B cell (primary cell): ENCODE measurements at regions not wholly inside any gene's neighbourhood (a gene's known extent, or its start where the extent isn't known, plus 50 kb on each side); places are given as distances from the start of the nearest gene placed in this dataset.

Source experiments
- ATAC-seq: fragments of 200-7000 bp; cut with Tn5 transposase; one replicate; pipeline ENCODE4 v1.10.0; 2021; ENCODE audit warnings: low read depth, mild to moderate bottlenecking, moderate number of reproducible peaks, moderate library complexity
- CTCF ChIA-PET: fragments of 350-600 bp; sonication (Branson Sonifier 250); formaldehyde crosslinking; loops from one replicate; lab custom pipeline; 2021; ENCODE audit warnings: antibody characterized with exemption, inconsistent platforms; lab: Charles Lee
- POLR2A ChIA-PET: fragments of 350-600 bp; sonication (Branson Sonifier 250); formaldehyde crosslinking; loops from one replicate; lab custom pipeline; 2021; ENCODE audit warnings: antibody characterized with exemption; lab: Charles Lee
- DNase-seq: peaks from one replicate; pipeline ENCODE4 v3.0.0; 2013
- H2AFZ ChIP-seq: 2 replicates; pipeline ENCODE4 v1.6.1; 2012; ENCODE audit warnings: mild to moderate bottlenecking, low read depth, low read length; ENCODE audit not compliant: insufficient read depth, poor library complexity, severe bottlenecking
- H3K27ac ChIP-seq, 2 donors: 1 replicate in 1 of 2; 2 replicates in 1 of 2; pipeline ENCODE4 v1.5.1; 2012 to 2013; ENCODE audit warnings: low read length in 2 of 2, mild to moderate bottlenecking in 2 of 2, moderate library complexity in 1 of 2
- H3K27me3 ChIP-seq, 4 experiments: fragments of 200-600 bp in 1 of 4; sonication (generic) in 1 of 4; replicated peaks in 1 of 4; 1 replicate in 2 of 4; 2 replicates in 2 of 4; pipeline versions ENCODE4 v1.6.1 to v1.7.0; 2013 to 2016; ENCODE audit warnings: low read length in 3 of 4, mild to moderate bottlenecking in 2 of 4, mixed read lengths in 1 of 4, moderate library complexity in 1 of 4; ENCODE audit not compliant: insufficient read depth in 4 of 4, control insufficient read depth in 3 of 4; ENCODE audit errors: control extremely low read depth in 1 of 4
- H3K36me3 ChIP-seq, 2 experiments: replicated peaks in 1 of 2; 1 replicate in 1 of 2; 2 replicates in 1 of 2; pipeline versions ENCODE4 v1.6.1 to v1.7.1; 2013; ENCODE audit warnings: low read length in 1 of 2; ENCODE audit not compliant: insufficient read depth in 2 of 2, control insufficient read depth in 1 of 2; ENCODE audit errors: control extremely low read depth in 1 of 2, extremely low read depth in 1 of 2
- H3K4me1 ChIP-seq, 2 donors: fragments of 200-600 bp in 1 of 2; sonication (generic) in 1 of 2; 1 replicate in 1 of 2; 2 replicates in 1 of 2; pipeline versions ENCODE4 v1.5.1 to v1.6.1; 2013 to 2017; ENCODE audit warnings: low read length in 2 of 2; ENCODE audit not compliant: control insufficient read depth in 2 of 2, insufficient read depth in 2 of 2
- H3K4me2 ChIP-seq: replicated peaks from 2 replicates; pipeline ENCODE3; 2012; ENCODE audit warnings: mild to moderate bottlenecking, low read depth, low read length; ENCODE audit not compliant: poor library complexity, severe bottlenecking
- H3K4me3 ChIP-seq, 5 experiments: fragments of 200-600 bp in 1 of 5; sonication (generic) in 1 of 5; 1 replicate in 3 of 5; 2 replicates in 2 of 5; pipeline versions ENCODE4 v1.5.1 to v1.7.0; 2011 to 2016; ENCODE audit warnings: low read length in 4 of 5, mild to moderate bottlenecking in 4 of 5, low read depth in 2 of 5, control low read depth in 1 of 5, moderate library complexity in 1 of 5; ENCODE audit not compliant: insufficient read depth in 1 of 5; ENCODE audit errors: control extremely low read depth in 1 of 5, extremely low read depth in 1 of 5
- H3K79me2 ChIP-seq: fragments of 200-600 bp; sonication (generic); one replicate; pipeline ENCODE4 v1.6.0; 2016; ENCODE audit warnings: low read length; ENCODE audit not compliant: control insufficient read depth, insufficient read depth
- H3K9ac ChIP-seq: fragments of 200-600 bp; sonication (generic); 2 replicates; pipeline ENCODE4 v1.6.1; 2017; ENCODE audit warnings: mild to moderate bottlenecking, low read length, moderate library complexity
- H3K9me3 ChIP-seq, 3 donors: one replicate each; pipeline versions ENCODE4 v1.6.1 to v1.7.1; 2013; ENCODE audit warnings: low read length in 2 of 3; ENCODE audit not compliant: control insufficient read depth in 2 of 3, insufficient read depth in 1 of 3; ENCODE audit errors: control extremely low read depth in 1 of 3
- H4K20me1 ChIP-seq: 2 replicates; pipeline ENCODE4 v1.6.0; 2012; ENCODE audit warnings: mild to moderate bottlenecking, low read length; ENCODE audit not compliant: insufficient read depth, control insufficient read depth, poor library complexity, severe bottlenecking
- H3K27ac Mint-ChIP-seq: one replicate; pipeline ENCODE4 v1.8.0; 2021; ENCODE audit warnings: mixed read lengths
- H3K27me3 Mint-ChIP-seq: one replicate; pipeline ENCODE4 v1.8.0; 2021; ENCODE audit warnings: mixed read lengths
- H3K4me1 Mint-ChIP-seq: one replicate; pipeline ENCODE4 v1.8.0; 2021; ENCODE audit warnings: mixed read lengths
- H3K4me3 Mint-ChIP-seq: one replicate; pipeline ENCODE4 v1.8.0; 2021; ENCODE audit warnings: mixed read lengths
- H3K9me3 Mint-ChIP-seq: one replicate; pipeline ENCODE4 v1.8.0; 2022; ENCODE audit warnings: mixed read lengths; ENCODE audit not compliant: insufficient read depth
- EZH2 ChIP-seq: IDR thresholded peaks from 2 replicates; pipeline ENCODE4 v1.6.1; 2012; ENCODE audit warnings: borderline replicate concordance, low read depth, mild to moderate bottlenecking, moderate library complexity, low read length; ENCODE audit not compliant: insufficient read depth, poor library complexity, severe bottlenecking
- WGBS: methylation state at CpG from one replicate; pipeline ENCODE4 v1.1.5; 2013; ENCODE audit warnings: missing lambda C conversion rate; ENCODE audit not compliant: insufficient coverage; 5-methylcytosine and 5-hydroxymethylcytosine counted together
- intact Hi-C: fragments of 100-400 bp; cut with micrococcal nuclease; formaldehyde crosslinking; loops from one replicate; pipeline ENCODE4 v1.10.0; 2022
- TF ChIP-seq, protein P1 (sequence below): fragments of 200-600 bp; IDR thresholded peaks from one replicate; pipeline ENCODE4 v1.8.0; 2022; ENCODE audit warnings: antibody characterized with exemption, mild to moderate bottlenecking

DNA sequence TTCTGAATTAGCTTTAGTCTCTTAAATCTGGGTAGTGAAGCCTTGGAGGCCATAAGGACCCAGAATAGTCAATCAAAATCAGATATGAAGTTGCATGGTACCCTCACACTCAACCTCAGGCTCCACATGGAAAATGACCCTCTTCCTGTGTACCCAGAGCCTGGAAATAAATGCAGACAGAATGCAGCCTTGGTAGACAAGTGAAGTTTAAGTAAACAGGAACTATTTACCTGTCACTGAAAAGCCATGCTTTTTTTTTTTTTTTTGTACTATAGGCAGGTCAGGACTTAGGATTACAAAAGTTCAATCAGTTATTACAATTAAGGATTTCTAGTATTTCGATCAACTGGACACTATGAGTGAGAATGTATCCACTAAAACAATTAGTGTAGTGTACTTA, 2654.2 kb upstream of the PCDH20 start:
- ChIA-PET POLR2A (no interaction called here), CTCF (no interaction called here)
- H3K4me3 Mint-ChIP-seq, result no peak overlapping the region
- no peak overlapping the region for H3K27ac Mint-ChIP-seq
- Histone ChIP-seq H3K27me3 (no peaks in the 10 kb centered on the region), H3K4me2 (no peak overlapping the region), H4K20me1 (no peaks in the 10 kb centered on the region), H2AFZ (no peak overlapping the region), H3K27ac (no peak overlapping the region), H3K36me3 (no peaks in the 10 kb centered on the region), H3K79me2 (no peaks in the 10 kb centered on the region), H3K4me1 (no peaks in the 10 kb centered on the region), H3K9me3 (no peaks in the 10 kb centered on the region), H3K4me3 (no peak overlapping the region), H3K9ac (no peak overlapping the region)
- TF ChIP-seq, protein P1, sequence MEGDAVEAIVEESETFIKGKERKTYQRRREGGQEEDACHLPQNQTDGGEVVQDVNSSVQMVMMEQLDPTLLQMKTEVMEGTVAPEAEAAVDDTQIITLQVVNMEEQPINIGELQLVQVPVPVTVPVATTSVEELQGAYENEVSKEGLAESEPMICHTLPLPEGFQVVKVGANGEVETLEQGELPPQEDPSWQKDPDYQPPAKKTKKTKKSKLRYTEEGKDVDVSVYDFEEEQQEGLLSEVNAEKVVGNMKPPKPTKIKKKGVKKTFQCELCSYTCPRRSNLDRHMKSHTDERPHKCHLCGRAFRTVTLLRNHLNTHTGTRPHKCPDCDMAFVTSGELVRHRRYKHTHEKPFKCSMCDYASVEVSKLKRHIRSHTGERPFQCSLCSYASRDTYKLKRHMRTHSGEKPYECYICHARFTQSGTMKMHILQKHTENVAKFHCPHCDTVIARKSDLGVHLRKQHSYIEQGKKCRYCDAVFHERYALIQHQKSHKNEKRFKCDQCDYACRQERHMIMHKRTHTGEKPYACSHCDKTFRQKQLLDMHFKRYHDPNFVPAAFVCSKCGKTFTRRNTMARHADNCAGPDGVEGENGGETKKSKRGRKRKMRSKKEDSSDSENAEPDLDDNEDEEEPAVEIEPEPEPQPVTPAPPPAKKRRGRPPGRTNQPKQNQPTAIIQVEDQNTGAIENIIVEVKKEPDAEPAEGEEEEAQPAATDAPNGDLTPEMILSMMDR, result no peak
- no peak for TF ChIP-seq EZH2
- DNase-seq, result no peak
- H3K27me3 Mint-ChIP-seq, result no peaks in the 10 kb centered on the region
- no peaks in the 10 kb centered on the region for H3K4me1 Mint-ChIP-seq
- no peak for ATAC-seq
- intact Hi-C loops, result no loop called here
- WGBS, result no CpG with 5 or more reads among the region's 1 CpG
- H3K9me3 Mint-ChIP-seq, result no peaks in the 10 kb centered on the region

DNA sequence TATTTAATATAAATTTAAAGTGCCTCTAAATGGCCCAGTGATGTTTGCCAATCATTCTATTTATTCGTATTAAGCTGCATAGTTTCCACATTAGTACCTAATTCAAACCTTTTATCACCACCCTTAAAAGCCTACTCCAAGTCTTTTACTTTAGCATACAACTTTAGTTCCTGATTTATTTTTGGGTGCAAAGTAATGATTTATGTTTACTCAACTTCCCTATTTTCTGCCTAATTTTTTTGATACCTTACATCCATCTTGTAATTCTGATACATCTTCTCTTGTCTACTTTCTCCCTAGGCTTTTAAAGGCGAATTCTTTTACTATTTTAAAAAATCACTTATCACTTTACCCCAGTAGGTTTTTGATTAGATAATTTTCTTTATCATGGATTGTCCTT, 2651.1 kb upstream of the PCDH20 start:
- no peaks in the 10 kb centered on the region for H4K20me1 ChIP-seq
- CTCF ChIA-PET, result no interaction called here
- no peak overlapping the region for H3K9ac ChIP-seq
- no peaks in the 10 kb centered on the region for H3K9me3 ChIP-seq
- Mint-ChIP-seq H3K27ac (no peak overlapping the region), H3K4me1 (no peaks in the 10 kb centered on the region), H3K4me3 (no peak overlapping the region), H3K9me3 (no peaks in the 10 kb centered on the region), H3K27me3 (no peaks in the 10 kb centered on the region)
- H3K4me3 ChIP-seq, result no peak overlapping the region
- POLR2A ChIA-PET, result no interaction called here
- ATAC-seq (no peak), DNase-seq (no peak)
- H3K4me2 ChIP-seq, result no peak overlapping the region
- H3K27ac ChIP-seq, result no peak overlapping the region
- TF ChIP-seq EZH2, result no peak
- TF ChIP-seq, protein P1, result no peak
- no peaks in the 10 kb centered on the region for H3K36me3 ChIP-seq
- no peak overlapping the region for H2AFZ ChIP-seq
- no CpG with 5 or more reads among the region's 2 CpGs for WGBS
- intact Hi-C loops, result no loop called here
- H3K4me1 ChIP-seq, result no peaks in the 10 kb centered on the region
- H3K79me2 ChIP-seq, result no peaks in the 10 kb centered on the region
- H3K27me3 ChIP-seq, result no peaks in the 10 kb centered on the region
